ENCODE measurements at regions not wholly inside any gene's neighbourhood (a gene's known extent, or its start where the extent isn't known, plus 50 kb on each side); places are given as distances from the start of the nearest gene placed in this dataset.

DNA sequence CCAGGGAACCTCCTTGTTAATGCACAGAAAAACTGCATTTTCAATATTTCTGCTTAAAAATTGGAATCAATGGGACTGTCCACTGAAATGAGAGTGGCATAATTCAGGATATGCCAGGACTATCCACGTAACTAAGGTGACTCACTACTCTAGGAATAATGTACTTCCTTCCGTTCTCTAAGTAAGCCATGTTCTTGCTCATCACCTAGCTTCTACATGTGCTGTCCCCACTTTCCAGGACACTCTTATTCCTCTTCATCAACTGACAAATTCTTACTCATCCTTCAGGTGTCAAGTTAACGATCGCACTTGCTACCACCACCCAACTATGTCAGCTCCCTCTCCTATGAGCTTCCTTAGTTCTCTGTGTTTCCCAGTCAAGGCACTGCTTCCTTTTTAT is 342.8 kb upstream of the F9 start:
- TF ChIP-seq CTCF (IDR thresholded peaks at IDR 0.05; ENCODE audit: insufficient read depth, low read length, severe bottlenecking): no peak
- no peak for DNase-seq (ENCODE audit: low read depth)

DNA sequence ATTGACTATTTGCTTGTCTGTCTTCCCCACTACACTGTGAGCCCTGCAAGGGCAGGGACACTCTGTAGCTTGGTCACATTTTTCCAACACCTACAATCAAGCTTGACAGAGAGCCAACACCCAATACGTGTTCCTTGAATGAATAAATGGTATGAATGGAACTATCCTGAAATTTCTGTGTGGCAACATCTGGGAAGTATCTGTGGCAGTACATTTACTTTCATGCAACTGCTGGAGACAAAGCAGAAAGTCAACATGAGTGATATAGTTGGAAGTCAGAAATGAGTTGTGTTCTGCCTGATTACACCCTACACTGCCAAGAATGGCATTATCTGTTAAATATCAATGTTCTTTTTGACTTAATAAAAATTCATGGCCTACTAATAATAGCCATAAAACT is 343.5 kb upstream of the F9 start:
- no peak for FAIRE-seq
- no peak overlapping the region for H3K4me3 ChIP-seq (ENCODE audit: low read depth, low read length)

More for the DNA sequence above, 342.8 kb upstream of the F9 start:
- no peak for FAIRE-seq
- no peak overlapping the region for H3K4me3 ChIP-seq (ENCODE audit: low read depth, low read length)
- no peaks in the 10 kb centered on the region for H3K36me3 ChIP-seq (ENCODE audit: control insufficient read depth, insufficient read depth, low read length)
- H3K27me3 ChIP-seq (ENCODE audit: control insufficient read depth, insufficient read depth, low read length): no peaks in the 10 kb centered on the region

DNA sequence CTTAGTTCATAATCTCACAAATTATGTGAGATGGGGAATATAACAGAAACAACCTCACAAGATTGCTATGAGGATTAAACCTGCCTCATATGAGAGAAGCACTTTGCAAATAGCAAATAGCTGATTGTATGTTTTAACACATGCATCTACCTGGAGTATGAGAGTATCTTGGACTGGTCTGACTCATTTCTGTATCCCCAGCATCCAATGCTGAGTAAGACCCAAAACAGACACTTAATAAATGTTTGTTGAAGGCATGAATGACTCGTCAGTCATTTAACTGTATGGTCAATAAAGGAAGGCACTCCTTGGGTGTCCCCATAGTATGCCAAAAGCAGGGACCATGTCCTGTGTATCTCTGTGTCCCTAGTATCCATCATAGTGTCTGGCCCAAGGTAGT is 350.9 kb upstream of the F9 start:
- Histone ChIP-seq H3K27me3 (ENCODE audit: control insufficient read depth, insufficient read depth, low read length) (no peaks in the 10 kb centered on the region), H3K4me3 (ENCODE audit: low read depth, low read length) (no peak overlapping the region), H3K36me3 (ENCODE audit: control insufficient read depth, insufficient read depth, low read length) (no peaks in the 10 kb centered on the region)
- TF ChIP-seq CTCF (IDR thresholded peaks at IDR 0.05; ENCODE audit: insufficient read depth, low read length, severe bottlenecking): no peak
- no peak for FAIRE-seq
- DNase-seq (ENCODE audit: low read depth): no peak

More for the DNA sequence above, 343.5 kb upstream of the F9 start:
- DNase-seq (ENCODE audit: low read depth): no peak
- TF ChIP-seq CTCF (IDR thresholded peaks at IDR 0.05; ENCODE audit: insufficient read depth, low read length, severe bottlenecking): no peak
- Histone ChIP-seq H3K27me3 (ENCODE audit: control insufficient read depth, insufficient read depth, low read length) (no peaks in the 10 kb centered on the region), H3K36me3 (ENCODE audit: control insufficient read depth, insufficient read depth, low read length) (no peaks in the 10 kb centered on the region)

DNA sequence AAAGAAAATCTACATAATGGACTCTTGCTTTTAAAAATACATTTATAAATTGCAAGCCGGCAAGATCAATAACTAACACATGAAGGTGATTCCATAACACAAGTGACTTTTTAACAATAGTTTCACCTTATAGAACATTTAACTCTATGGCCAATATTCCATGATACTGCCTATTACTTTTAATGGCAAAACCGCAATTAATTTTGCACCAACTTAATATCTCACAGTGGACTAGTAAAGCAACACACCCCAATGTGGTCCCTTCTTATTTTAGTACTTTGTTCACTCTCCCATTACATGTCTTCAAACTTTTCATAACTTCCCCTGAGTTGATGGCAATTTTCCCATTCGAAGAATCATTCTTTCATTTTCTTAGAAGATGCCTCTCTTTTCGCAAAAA is 351.6 kb upstream of the F9 start:
- Histone ChIP-seq H3K4me3 (ENCODE audit: low read depth, low read length) (no peak overlapping the region), H3K36me3 (ENCODE audit: control insufficient read depth, insufficient read depth, low read length) (no peaks in the 10 kb centered on the region), H3K27me3 (ENCODE audit: control insufficient read depth, insufficient read depth, low read length) (no peaks in the 10 kb centered on the region)
- no peak for TF ChIP-seq CTCF (IDR thresholded peaks at IDR 0.05; ENCODE audit: insufficient read depth, low read length, severe bottlenecking)
- no peak for DNase-seq (ENCODE audit: low read depth)
- no peak for FAIRE-seq

GRCh38 chrX:139172731-139173130 is 357.8 kb upstream of the F9 start:
- FAIRE-seq (no peak), DNase-seq (ENCODE audit: low read depth) (no peak)
- Histone ChIP-seq H3K36me3 (ENCODE audit: control insufficient read depth, insufficient read depth, low read length) (no peaks in the 10 kb centered on the region), H3K27me3 (ENCODE audit: control insufficient read depth, insufficient read depth, low read length) (no peaks in the 10 kb centered on the region), H3K4me3 (ENCODE audit: low read depth, low read length) (no peak overlapping the region)
- no peak for TF ChIP-seq CTCF (IDR thresholded peaks at IDR 0.05; ENCODE audit: insufficient read depth, low read length, severe bottlenecking)

- DNase-seq (ENCODE audit: low read depth) (no peak), FAIRE-seq (no peak)
- Histone ChIP-seq H3K27me3 (ENCODE audit: control insufficient read depth, insufficient read depth, low read length) (no peaks in the 10 kb centered on the region), H3K36me3 (ENCODE audit: control insufficient read depth, insufficient read depth, low read length) (no peaks in the 10 kb centered on the region), H3K4me3 (ENCODE audit: low read depth, low read length) (no peak overlapping the region)
- TF ChIP-seq CTCF (IDR thresholded peaks at IDR 0.05; ENCODE audit: insufficient read depth, low read length, severe bottlenecking): no peak
Observed at GRCh38 chrX:139170526-139171173, 359.9 kb upstream of the F9 start.

Measured in bronchial epithelial cell (primary cell).